Endodermal cell (in vitro differentiated cells): ENCODE measurements at regions not wholly inside any gene's neighbourhood (a gene's known extent, or its start where the extent isn't known, plus 50 kb on each side); places are given as distances from the start of the nearest gene placed in this dataset.

ENCODE experiments used
- DNase-seq: peaks from one replicate; pipeline ENCODE4 v3.0.0-alpha.2; 2017
- H3K27ac ChIP-seq: 2 replicates; pipeline ENCODE4 v1.5.1; 2013; ENCODE audit warnings: mild to moderate bottlenecking, low read depth, low read length, moderate library complexity
- H3K27me3 ChIP-seq: 2 replicates; pipeline ENCODE4 v1.6.1; 2013; ENCODE audit warnings: mild to moderate bottlenecking, low read length, moderate library complexity; ENCODE audit not compliant: insufficient read depth, control insufficient read depth, poor library complexity, severe bottlenecking
- H3K36me3 ChIP-seq: 2 replicates; pipeline ENCODE4 v1.7.0; 2013; ENCODE audit warnings: mild to moderate bottlenecking, low read length, moderate library complexity; ENCODE audit not compliant: control insufficient read depth, insufficient read depth
- H3K4me1 ChIP-seq: one replicate; pipeline ENCODE4 v1.7.0; 2013; ENCODE audit warnings: low read length; ENCODE audit not compliant: control insufficient read depth, insufficient read depth
- H3K4me3 ChIP-seq: 2 replicates; pipeline ENCODE4 v1.5.1; 2013; ENCODE audit warnings: mild to moderate bottlenecking, low read length, moderate library complexity
- H3K9ac ChIP-seq: 2 replicates; pipeline ENCODE4 v1.6.1; 2013; ENCODE audit warnings: mild to moderate bottlenecking, low read length, moderate library complexity; ENCODE audit not compliant: poor library complexity, severe bottlenecking; ENCODE audit errors: extremely low read depth
- H3K9me3 ChIP-seq: 2 replicates; pipeline ENCODE4 v1.6.1; 2013; ENCODE audit warnings: mild to moderate bottlenecking, low read length, moderate library complexity; ENCODE audit not compliant: control insufficient read depth
- H3K27ac Mint-ChIP-seq: 2 replicates; pipeline ENCODE4 v1.8.0; 2020; ENCODE audit warnings: mixed read lengths
- H3K27me3 Mint-ChIP-seq: 2 replicates; pipeline ENCODE4 v1.8.0; 2021; ENCODE audit warnings: mild to moderate bottlenecking, mixed read lengths; ENCODE audit not compliant: insufficient read depth
- H3K36me3 Mint-ChIP-seq: 2 replicates; pipeline ENCODE4 v1.8.0; 2020; ENCODE audit warnings: low read depth, mixed read lengths
- H3K4me1 Mint-ChIP-seq: 2 replicates; pipeline ENCODE4 v1.8.0; 2020; ENCODE audit warnings: mixed read lengths
- H3K4me3 Mint-ChIP-seq: 2 replicates; pipeline ENCODE4 v1.8.0; 2020; ENCODE audit warnings: mild to moderate bottlenecking, moderate library complexity, mixed read lengths
- H3K9me3 Mint-ChIP-seq: 2 replicates; pipeline ENCODE4 v1.8.0; 2020; ENCODE audit warnings: mild to moderate bottlenecking, mixed read lengths
- CTCF ChIP-seq: fragments of 200-600 bp; sonication (generic); conservative IDR thresholded peaks from 2 replicates; pipeline ENCODE4 v1.5.0; 2021; ENCODE audit warnings: antibody characterized with exemption, mild to moderate bottlenecking
- WGBS, 2 experiments: methylation state at CpG; one replicate each; pipeline versions ENCODE4 v1.1.5 to v1.1.7; 2013; ENCODE audit warnings: missing lambda C conversion rate in 2 of 2, mixed read lengths in 1 of 2; ENCODE audit not compliant: insufficient coverage in 1 of 2, insufficient read length in 1 of 2; 5-methylcytosine and 5-hydroxymethylcytosine counted together

- H3K27me3 Mint-ChIP-seq, result peaks cover 6% of the 10 kb centered on the region
- Histone ChIP-seq H3K9me3 (no peaks in the 10 kb centered on the region), H3K4me1 (no peaks in the 10 kb centered on the region), H3K36me3 (no peaks in the 10 kb centered on the region), H3K27me3 (peaks cover 4% of the 10 kb centered on the region), H3K4me3 (no peak overlapping the region), H3K27ac (no peak overlapping the region), H3K9ac (no peak overlapping the region)
- TF ChIP-seq CTCF, result no peak
- H3K4me3 Mint-ChIP-seq, result no peak overlapping the region
- WGBS, 2 experiments, result 70 to 100% methylated on average over 1 of the region's 1 CpG
- H3K9me3 Mint-ChIP-seq, result no peaks in the 10 kb centered on the region
- no peak for DNase-seq
- no peak overlapping the region for H3K27ac Mint-ChIP-seq
- H3K36me3 Mint-ChIP-seq, result no peaks in the 10 kb centered on the region
- no peaks in the 10 kb centered on the region for H3K4me1 Mint-ChIP-seq
These were observed 1277.6 kb downstream of the ZPLD1 start for GRCh38 chr3:103712320-103713008.

GRCh38 chr3:103729547-103729946, 1294.7 kb downstream of the ZPLD1 start:
- H3K27me3 Mint-ChIP-seq, result no peaks in the 10 kb centered on the region
- H3K27ac Mint-ChIP-seq, result no peak overlapping the region
- H3K4me1 ChIP-seq, result no peaks in the 10 kb centered on the region
- no peak overlapping the region for H3K27ac ChIP-seq
- no peaks in the 10 kb centered on the region for H3K36me3 ChIP-seq
- no peaks in the 10 kb centered on the region for H3K4me1 Mint-ChIP-seq
- no peak overlapping the region for H3K4me3 ChIP-seq
- no peaks in the 10 kb centered on the region for H3K36me3 Mint-ChIP-seq
- H3K9me3 ChIP-seq, result no peaks in the 10 kb centered on the region
- 85 to 93% methylated on average over 1 to 3 of the region's 3 CpGs for WGBS, 2 experiments
- peaks cover 4% of the 10 kb centered on the region for H3K9me3 Mint-ChIP-seq
- TF ChIP-seq CTCF, result no peak
- H3K27me3 ChIP-seq, result no peaks in the 10 kb centered on the region
- no peak for DNase-seq
- H3K4me3 Mint-ChIP-seq, result no peak overlapping the region
- no peak overlapping the region for H3K9ac ChIP-seq

- no peaks in the 10 kb centered on the region for H3K9me3 ChIP-seq
- no peaks in the 10 kb centered on the region for H3K27me3 ChIP-seq
- Mint-ChIP-seq H3K4me3 (no peak overlapping the region), H3K36me3 (no peaks in the 10 kb centered on the region), H3K27ac (no peak overlapping the region), H3K4me1 (no peaks in the 10 kb centered on the region), H3K27me3 (no peaks in the 10 kb centered on the region), H3K9me3 (peaks cover 4% of the 10 kb centered on the region)
- 93% methylated on average over 3 of the region's 3 CpGs; no CpG with 5 or more reads in 1 of the 2 experiments for WGBS, 2 experiments
- no peaks in the 10 kb centered on the region for H3K36me3 ChIP-seq
- no peak overlapping the region for H3K4me3 ChIP-seq
- H3K4me1 ChIP-seq, result no peaks in the 10 kb centered on the region
- TF ChIP-seq CTCF, result no peak
- no peak overlapping the region for H3K9ac ChIP-seq
- no peak for DNase-seq
- H3K27ac ChIP-seq, result no peak overlapping the region
These were observed 1295.9 kb downstream of the ZPLD1 start for GRCh38 chr3:103730744-103731143.
